HepG2 (cell line): ENCODE measurements at regions not wholly inside any gene's neighbourhood (a gene's known extent, or its start where the extent isn't known, plus 50 kb on each side); places are given as distances from the start of the nearest gene placed in this dataset.

ENCODE experiments used
- ATAC-seq: fragments of 200-7000 bp; cut with Tn5 transposase; 3 replicates; pipeline ENCODE4 v1.9.1; 2020; ENCODE audit warnings: mild to moderate bottlenecking, moderate library complexity
- BruUV-seq: library from RNA; stranded (reverse); fragments of 400-500 nt; replicated peaks from 2 replicates; lab custom pipeline; 2021; lab: Mats Ljungman, UMichigan
- CTCF ChIA-PET: fragments of 300-600 bp; formaldehyde crosslinking; extraction: SDS; loops from one replicate; lab custom pipeline; 2021; ENCODE audit warnings: low total read pairs, inconsistent platforms, low intra/inter-chr PET ratio; lab: Yijun Ruan, JAX
- POLR2A ChIA-PET: fragments of 350-600 bp; sonication (Branson Sonifier 250); formaldehyde crosslinking; loops from one replicate; lab custom pipeline; 2020; ENCODE audit warnings: antibody characterized with exemption, inconsistent platforms; lab: Yijun Ruan, JAX
- DNase-seq: peaks from one replicate; pipeline ENCODE4 v3.0.0-alpha.2; 2015; ENCODE audit warnings: low spot score
- FAIRE-seq: peaks from 3 replicates; lab custom pipeline; 2011; peaks lifted over from hg19 to GRCh38; lab: Jason Lieb, UNC
- H2AFZ ChIP-seq: one replicate; pipeline ENCODE4 v1.6.1; 2011; ENCODE audit warnings: low read length, inconsistent platforms
- H3K27ac ChIP-seq: fragments of 300-600 bp; 3 replicates; pipeline ENCODE4 v1.8.0; 2011; ENCODE audit warnings: mixed run types, mild to moderate bottlenecking, mixed read lengths, low read length, inconsistent platforms; ENCODE audit not compliant: insufficient read depth; ENCODE audit errors: extremely low read length
- H3K27me3 ChIP-seq, 2 experiments: fragments of 200-600 bp in 1 of 2; 2 replicates in 1 of 2; 3 replicates in 1 of 2; pipeline versions ENCODE4 v1.6.0 to v1.8.0; 2011; ENCODE audit warnings: low read length in 2 of 2, mild to moderate bottlenecking in 2 of 2, moderate library complexity in 2 of 2, inconsistent platforms in 1 of 2; ENCODE audit not compliant: insufficient read depth in 2 of 2, control insufficient read depth in 1 of 2
- H3K36me3 ChIP-seq, 2 experiments: fragments of 200-600 bp in 1 of 2; replicated peaks in 1 of 2; 2 replicates in 1 of 2; 3 replicates in 1 of 2; pipeline versions ENCODE4 v1.5.1 to v1.8.0; 2011; ENCODE audit warnings: low read length in 2 of 2, inconsistent platforms in 1 of 2; ENCODE audit not compliant: insufficient read depth in 2 of 2, control insufficient read depth in 1 of 2
- H3K4me1 ChIP-seq: 2 replicates; pipeline ENCODE4 v1.5.1; 2012; ENCODE audit warnings: low read length, inconsistent platforms; ENCODE audit not compliant: insufficient read depth
- H3K4me2 ChIP-seq: 2 replicates; pipeline ENCODE4 v1.6.0; 2011; ENCODE audit warnings: low read depth, low read length, inconsistent platforms
- H3K4me3 ChIP-seq, 3 experiments: fragments of 200-600 bp in 1 of 3; sonication (generic), shearing (Covaris generic) in 1 of 3; replicated peaks in 1 of 3; 2 replicates each; pipeline ENCODE4 v1.5.1; 2011 to 2016; ENCODE audit warnings: low read length in 3 of 3, inconsistent platforms in 2 of 3, low read depth in 2 of 3, mild to moderate bottlenecking in 2 of 3, control low read depth in 1 of 3, mixed read lengths in 1 of 3; ENCODE audit not compliant: insufficient read depth in 1 of 3
- H3K79me2 ChIP-seq: one replicate; pipeline ENCODE4 v1.6.1; 2011; ENCODE audit warnings: low read length, inconsistent platforms; ENCODE audit not compliant: insufficient read depth
- H3K9ac ChIP-seq: 2 replicates; pipeline ENCODE4 v1.6.0; 2011; ENCODE audit warnings: mild to moderate bottlenecking, low read depth, low read length, inconsistent platforms; ENCODE audit not compliant: insufficient read depth
- H3K9me3 ChIP-seq: 2 replicates; pipeline ENCODE4 v1.5.1; 2012; ENCODE audit warnings: mild to moderate bottlenecking, low read length
- H4K20me1 ChIP-seq: 2 replicates; pipeline ENCODE4 v1.6.0; 2011; ENCODE audit warnings: inconsistent platforms, mild to moderate bottlenecking, low read length, moderate library complexity; ENCODE audit not compliant: insufficient read depth
- ATF7 ChIP-seq, 2 experiments: fragments of 450-650 bp in 1 of 2; sonication (generic) in 1 of 2; formaldehyde crosslinking in 1 of 2; IDR thresholded peaks; 2 replicates each; pipeline versions ENCODE4 v1.4.0 to v1.6.1; 2016 to 2020; ENCODE audit warnings: antibody characterized with exemption in 1 of 2, mild to moderate bottlenecking in 1 of 2, missing genetic modification reagents in 1 of 2
- KLF9 ChIP-seq: IDR thresholded peaks from 2 replicates; pipeline ENCODE4 v1.6.1; 2016; ENCODE audit warnings: low read depth
- NONO ChIP-seq, 2 experiments: fragments of 450-650 bp in 1 of 2; sonication (generic) in 1 of 2; formaldehyde crosslinking in 1 of 2; IDR thresholded peaks in 1 of 2; conservative IDR thresholded peaks in 1 of 2; 2 replicates each; pipeline versions ENCODE4 v1.6.1 to v1.8.0; 2017 to 2022; ENCODE audit warnings: mild to moderate bottlenecking in 1 of 2, missing genetic modification reagents in 1 of 2, moderate library complexity in 1 of 2
- PAF1 ChIP-seq: IDR thresholded peaks from 2 replicates; pipeline ENCODE4 v1.6.1; 2016; ENCODE audit warnings: missing genetic modification reagents, missing compliant biosample characterization
- UBTF ChIP-seq: sonication (generic); formaldehyde crosslinking; IDR thresholded peaks from 2 replicates; pipeline ENCODE4 v1.4.0; 2020; ENCODE audit warnings: mild to moderate bottlenecking, missing genetic modification reagents
- ZBTB25 ChIP-seq: IDR thresholded peaks from 2 replicates; pipeline ENCODE4 v1.6.1; 2018; ENCODE audit warnings: missing genetic modification reagents
- ZNF558 ChIP-seq: sonication (generic); formaldehyde crosslinking; IDR thresholded peaks from 2 replicates; pipeline ENCODE4 v1.9.0; 2022; ENCODE audit warnings: mild to moderate bottlenecking, missing genetic modification reagents, borderline replicate concordance
- ZNF644 ChIP-seq: IDR thresholded peaks from 2 replicates; pipeline ENCODE4 v1.6.1; 2016; ENCODE audit warnings: low read depth
- ZNF7 ChIP-seq: IDR thresholded peaks from 2 replicates; pipeline ENCODE4 v1.6.1; 2016; ENCODE audit warnings: missing biosample characterization, missing genetic modification reagents
- WGBS: methylation state at CpG from one replicate; pipeline ENCODE4 v1.1.6; 2017; ENCODE audit warnings: low lambda C conversion rate; 5-methylcytosine and 5-hydroxymethylcytosine counted together
- in situ Hi-C: cut with HindIII; loops from 2 replicates; pipeline ENCODE4 v1.10.0; 2017; ENCODE audit warnings: low pct_unique_long_range_greater_than_20kb; ENCODE audit not compliant: extremely low pct_ligation_motif_present
- intact Hi-C: fragments of 100-400 bp; cut with micrococcal nuclease; formaldehyde crosslinking; loops from one replicate; pipeline ENCODE4 v1.10.0; 2022; ENCODE audit not compliant: unreplicated experiment
- TF ChIP-seq, protein P1 (sequence below): sonication (generic); formaldehyde crosslinking; IDR thresholded peaks from 2 replicates; pipeline ENCODE4 v1.8.0; 2022; ENCODE audit warnings: mild to moderate bottlenecking, missing genetic modification reagents, moderate library complexity

DNA sequence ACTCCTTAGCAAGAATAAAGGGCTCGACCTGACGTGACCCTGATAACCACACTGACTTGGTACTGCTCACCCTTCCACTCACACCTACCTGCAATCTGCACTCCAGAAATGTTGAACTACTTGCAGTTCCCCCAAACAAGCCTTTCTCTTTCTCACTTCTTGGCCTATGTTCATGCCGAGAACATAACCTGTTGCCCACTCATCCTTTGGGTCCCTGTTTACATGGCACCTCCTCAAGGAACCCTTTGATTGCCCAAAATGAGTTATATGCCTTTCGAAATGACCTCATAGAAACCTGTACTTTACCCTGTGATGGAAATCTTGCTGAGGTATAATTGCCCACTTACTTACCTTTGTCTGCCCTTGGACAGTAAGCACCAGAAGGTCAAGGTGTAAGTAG is 96.2 kb downstream of the TMCO5A start:
- TF ChIP-seq ZNF558 (CRISPR knock-in tag) (no peak), ATF7 (IDR thresholded peaks at IDR 0.05) (0 out of 2 replicates have a peak, but pooled peaks have one; percentile 7), ATF7 (CRISPR knock-in tag; IDR thresholded peaks at IDR 0.05) (no peak)
- TF ChIP-seq, all 625 proteins: peak for 1
- ChIA-PET POLR2A (no interaction called here), CTCF (no interaction called here)
- no peak overlapping the region for H3K27ac ChIP-seq
- 6% methylated on average over 4 of the region's 4 CpGs for WGBS
- BruUV-seq, result no TSS peak
- no peaks in the 10 kb centered on the region for H4K20me1 ChIP-seq
- no peaks in the 10 kb centered on the region for H3K27me3 ChIP-seq
- no peaks in the 10 kb centered on the region for H3K36me3 ChIP-seq
- no peak for ATAC-seq
- intact Hi-C loops, result no loop called here
- DNase-seq, result no peak
- no peak overlapping the region for H3K9ac ChIP-seq
- no peak overlapping the region for H3K4me2 ChIP-seq
- no peaks in the 10 kb centered on the region for H3K4me1 ChIP-seq
- H2AFZ ChIP-seq, result no peak overlapping the region
- no peaks in the 10 kb centered on the region for H3K79me2 ChIP-seq
- in situ Hi-C loops, result no loop called here
- H3K9me3 ChIP-seq, result peaks cover 11% of the 10 kb centered on the region; the same call in 1 of the 2 replicates
- H3K4me3 ChIP-seq, result no peak overlapping the region
- no peak for FAIRE-seq

- ChIA-PET POLR2A (no interaction called here), CTCF (no interaction called here)
- ATAC-seq (no peak), FAIRE-seq (no peak), DNase-seq (no peak)
- intact Hi-C loops (no loop called here), in situ Hi-C loops (no loop called here)
- no peak overlapping the region for H2AFZ ChIP-seq
- H3K9ac ChIP-seq, result no peak overlapping the region
- H3K4me2 ChIP-seq, result no peak overlapping the region
- H3K4me1 ChIP-seq, result no peaks in the 10 kb centered on the region
- no peaks in the 10 kb centered on the region for H4K20me1 ChIP-seq
- H3K79me2 ChIP-seq, result no peaks in the 10 kb centered on the region
- H3K4me3 ChIP-seq, result no peak overlapping the region
- TF ChIP-seq ATF7 (IDR thresholded peaks at IDR 0.05), result no peak
- TF ChIP-seq ATF7 (CRISPR knock-in tag; IDR thresholded peaks at IDR 0.05), result no peak
- TF ChIP-seq PAF1 (CRISPR knock-in tag), result no peak
- TF ChIP-seq NONO (IDR thresholded peaks at IDR 0.05), result no peak
- no peak for TF ChIP-seq NONO (CRISPR knock-in tag; conservative IDR thresholded peaks at IDR 0.05)
- TF ChIP-seq, protein P1, sequence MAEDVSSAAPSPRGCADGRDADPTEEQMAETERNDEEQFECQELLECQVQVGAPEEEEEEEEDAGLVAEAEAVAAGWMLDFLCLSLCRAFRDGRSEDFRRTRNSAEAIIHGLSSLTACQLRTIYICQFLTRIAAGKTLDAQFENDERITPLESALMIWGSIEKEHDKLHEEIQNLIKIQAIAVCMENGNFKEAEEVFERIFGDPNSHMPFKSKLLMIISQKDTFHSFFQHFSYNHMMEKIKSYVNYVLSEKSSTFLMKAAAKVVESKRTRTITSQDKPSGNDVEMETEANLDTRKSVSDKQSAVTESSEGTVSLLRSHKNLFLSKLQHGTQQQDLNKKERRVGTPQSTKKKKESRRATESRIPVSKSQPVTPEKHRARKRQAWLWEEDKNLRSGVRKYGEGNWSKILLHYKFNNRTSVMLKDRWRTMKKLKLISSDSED (CRISPR knock-in tag), result no peak
- no peak for TF ChIP-seq KLF9 (CRISPR knock-in tag)
- no peak for TF ChIP-seq ZBTB25 (CRISPR knock-in tag)
- no peak for TF ChIP-seq UBTF (CRISPR knock-in tag)
- no peak for TF ChIP-seq ZNF7
- TF ChIP-seq ZNF644 (CRISPR knock-in tag), result no peak
- H3K36me3 ChIP-seq, result no peaks in the 10 kb centered on the region
- H3K27ac ChIP-seq, result no peak overlapping the region
- 0% methylated on average over 2 of the region's 2 CpGs for WGBS
- H3K9me3 ChIP-seq, result no peaks in the 10 kb centered on the region
- H3K27me3 ChIP-seq, result no peaks in the 10 kb centered on the region
- no TSS peak for BruUV-seq
These were observed 101.3 kb downstream of the TMCO5A start for GRCh38 chr15:38035701-38036100.
